ENCODE measurements at regions not wholly inside any gene's neighbourhood (a gene's known extent, or its start where the extent isn't known, plus 50 kb on each side); places are given as distances from the start of the nearest gene placed in this dataset.

- TF ChIP-seq CTCF (IDR thresholded peaks at IDR 0.05; ENCODE audit: low read depth, low read length, missing input control) (no peak), ZBTB33 (IDR thresholded peaks at IDR 0.05) (no peak)
Measured at GRCh38 chr2:74050151-74050550, 65.4 kb downstream of the TET3 start.

Measured in liver (tissue), 2 donors.